GM18511 (cell line): ENCODE measurements at regions not wholly inside any gene's neighbourhood (a gene's known extent, or its start where the extent isn't known, plus 50 kb on each side); places are given as distances from the start of the nearest gene placed in this dataset.
"Not testable (repeated sequence)": the region's sequence is repeated elsewhere in the genome, so short reads cannot be mapped to it uniquely, and the experiment has no call there.

Experiments used
- ATAC-seq: cut with Tn5 transposase; IDR thresholded peaks from one replicate; pipeline ENCODE4 v1.9.1; 2021; ENCODE audit warnings: mild to moderate bottlenecking, moderate library complexity; ENCODE audit not compliant: unreplicated experiment

DNA sequence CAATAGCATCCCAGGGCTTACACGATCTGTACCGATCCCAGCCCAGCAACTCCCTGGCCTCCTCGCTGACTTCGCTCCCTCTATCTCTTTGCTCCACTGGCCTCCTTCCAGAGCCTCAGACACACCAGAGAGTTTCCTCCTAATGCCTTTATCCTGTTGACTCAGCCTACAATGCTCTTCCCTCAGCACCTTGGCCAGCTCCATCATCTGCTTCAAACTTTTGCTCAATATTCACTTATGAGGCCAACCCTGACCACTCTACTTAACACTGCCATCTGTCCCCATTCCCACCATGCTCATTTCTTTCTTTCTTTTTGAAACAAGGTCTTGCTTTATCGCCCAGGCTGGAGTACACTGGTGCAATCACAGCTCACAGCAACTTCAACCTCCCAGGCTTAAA is 180.9 kb downstream of the CEP170 start:
- not testable (repeated sequence) for ATAC-seq

GRCh38 chr1:243067056-243067455 is 188.0 kb downstream of the CEP170 start:
- not testable (repeated sequence) for ATAC-seq

DNA sequence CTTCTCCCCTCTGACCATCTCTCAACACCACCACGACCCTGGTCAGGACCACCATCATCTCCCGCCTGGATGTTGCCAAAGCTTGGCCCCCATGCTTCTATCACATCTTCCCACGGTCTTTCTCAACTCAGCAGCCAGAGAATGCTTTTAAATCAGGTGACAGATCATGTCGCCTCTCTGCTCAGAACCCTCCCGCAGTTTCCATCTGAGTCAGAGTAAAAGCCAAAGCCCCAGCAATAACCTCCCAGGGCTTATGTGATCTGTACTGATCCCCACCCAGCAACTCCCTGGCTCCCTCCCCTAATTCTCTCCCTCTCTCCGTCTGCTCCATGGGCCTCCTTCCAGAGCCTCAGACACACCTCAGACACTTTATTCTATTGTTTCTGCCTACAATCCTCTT is 193.1 kb downstream of the CEP170 start:
- ATAC-seq, result not testable (repeated sequence)

DNA sequence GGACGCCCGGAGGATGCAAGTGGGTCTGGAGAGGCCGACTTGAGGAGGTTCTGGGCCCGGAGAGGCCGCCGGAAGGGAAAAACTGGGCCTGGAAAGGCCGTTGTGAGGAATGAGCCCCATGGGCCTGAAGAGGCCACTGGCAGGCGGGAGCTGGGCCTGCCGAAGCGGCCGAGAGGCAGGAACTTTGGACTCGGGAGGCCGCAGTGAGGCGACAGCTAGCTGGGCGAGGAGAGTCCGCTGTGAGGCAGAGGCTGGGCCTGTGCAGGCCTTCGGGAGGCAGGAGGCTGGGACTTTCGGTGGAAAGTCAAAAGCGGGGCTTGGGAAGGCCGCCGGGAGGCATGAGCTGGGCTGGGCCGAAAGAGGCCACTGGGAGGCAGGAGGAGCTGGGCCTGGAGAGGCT is 199.6 kb downstream of the CEP170 start:
- ATAC-seq, result not testable (repeated sequence)

DNA sequence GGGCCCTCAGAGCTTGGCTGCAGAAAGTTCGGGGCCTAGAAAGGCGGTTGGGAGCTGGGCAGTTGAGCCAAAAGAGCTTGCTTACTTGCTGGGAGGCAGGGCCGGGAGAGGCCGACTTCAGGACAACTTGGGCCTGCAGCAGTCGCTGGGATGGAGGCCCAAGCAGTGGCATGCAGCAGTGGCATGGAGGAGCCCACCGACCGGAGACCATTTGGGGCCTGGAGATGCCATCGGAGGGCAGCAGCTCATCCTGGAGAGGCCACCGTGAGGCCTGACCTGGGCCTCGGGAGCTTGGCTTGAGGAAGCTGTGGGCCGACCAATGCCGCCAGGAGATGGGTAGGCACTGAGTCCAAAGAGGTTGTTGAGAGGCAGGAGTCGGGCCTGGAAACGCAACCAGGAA is 200.0 kb downstream of the CEP170 start:
- not testable (repeated sequence) for ATAC-seq

DNA sequence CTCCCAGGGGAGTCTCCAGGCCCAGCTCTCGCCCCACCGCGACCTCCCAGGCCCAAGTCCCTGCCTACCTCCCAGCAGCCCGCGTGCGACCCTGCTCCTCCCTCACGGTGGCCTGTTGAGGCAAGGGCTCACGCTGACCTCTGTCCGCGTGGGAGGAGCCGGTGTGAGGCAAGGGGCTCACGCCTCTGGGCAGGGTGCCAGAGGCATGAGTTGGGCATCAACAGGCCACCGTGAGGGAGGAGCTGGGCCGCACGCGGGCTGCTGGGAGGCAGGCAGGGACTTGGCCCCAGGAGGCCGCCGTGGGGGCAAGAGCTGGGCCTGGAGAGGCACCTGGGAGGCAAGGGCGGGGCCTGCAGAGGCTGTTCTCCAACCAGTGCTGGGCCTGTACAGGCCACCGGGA is 200.4 kb downstream of the CEP170 start:
- ATAC-seq, result not testable (repeated sequence)

DNA sequence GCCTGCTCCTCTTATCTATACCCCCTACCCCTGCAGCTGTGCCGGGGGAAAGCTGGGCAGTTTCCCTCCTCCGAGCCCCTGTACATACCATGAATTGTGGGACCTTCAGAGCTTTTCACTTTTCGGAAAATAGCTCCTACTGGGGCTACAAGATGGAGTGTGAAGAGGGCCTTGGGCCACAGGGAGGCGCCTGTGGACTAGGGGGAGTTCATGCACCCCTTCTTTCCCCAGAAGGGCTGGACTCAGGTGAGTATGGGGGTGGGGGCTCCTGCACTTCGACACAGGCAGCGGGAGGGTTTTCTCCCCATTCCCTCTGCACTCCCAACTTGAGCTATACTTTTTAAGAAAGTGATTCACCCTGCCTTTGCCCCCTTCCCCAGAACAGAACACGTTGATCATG is 202.0 kb downstream of the CEP170 start:
- not testable (repeated sequence) for ATAC-seq

DNA sequence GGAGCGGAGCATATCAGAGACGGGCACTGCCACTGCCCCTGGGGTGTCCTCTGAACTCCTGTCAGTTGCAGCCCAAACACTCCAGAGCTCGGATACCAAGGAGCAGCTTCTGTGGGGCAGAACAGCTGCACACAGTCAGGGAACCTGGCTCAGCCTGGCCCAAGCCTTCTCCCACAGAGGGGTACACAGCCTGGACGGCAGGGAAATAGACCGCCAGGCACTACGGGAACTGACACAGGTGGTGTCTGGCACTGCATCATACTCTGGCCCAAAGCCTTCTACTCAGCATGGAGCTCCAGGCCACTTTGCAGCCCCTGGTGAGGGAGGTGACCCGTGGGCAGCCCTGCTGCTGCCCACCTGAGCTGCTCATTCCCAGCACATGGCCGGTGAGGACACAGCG is 204.5 kb downstream of the CEP170 start:
- ATAC-seq, result not testable (repeated sequence)

- ATAC-seq, result not testable (repeated sequence)
Observed at GRCh38 chr1:243049716-243050115, 205.4 kb downstream of the CEP170 start.

DNA sequence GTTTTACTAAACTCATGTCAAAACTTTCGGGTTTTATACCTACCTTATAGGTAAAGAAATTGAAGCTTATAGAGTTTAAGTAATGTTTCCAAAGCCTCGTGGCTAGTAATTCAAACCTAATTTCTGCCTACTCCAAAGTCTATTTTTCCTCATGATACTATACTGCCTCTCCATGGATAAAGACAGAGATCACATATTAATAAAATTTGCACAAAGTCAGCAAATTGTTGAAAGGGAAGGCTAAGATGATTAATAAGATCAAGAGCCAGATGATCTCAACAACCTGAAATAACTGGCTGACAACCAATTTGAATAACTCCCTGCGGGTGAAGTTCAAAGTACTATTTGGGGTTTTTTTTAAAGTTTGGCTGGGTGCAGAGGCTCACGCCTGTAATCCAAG is 233.7 kb downstream of the CEP170 start:
- ATAC-seq, result not testable (repeated sequence)

GRCh38 chr1:243019030-243019635 is 235.9 kb downstream of the CEP170 start:
- not testable (repeated sequence) for ATAC-seq

DNA sequence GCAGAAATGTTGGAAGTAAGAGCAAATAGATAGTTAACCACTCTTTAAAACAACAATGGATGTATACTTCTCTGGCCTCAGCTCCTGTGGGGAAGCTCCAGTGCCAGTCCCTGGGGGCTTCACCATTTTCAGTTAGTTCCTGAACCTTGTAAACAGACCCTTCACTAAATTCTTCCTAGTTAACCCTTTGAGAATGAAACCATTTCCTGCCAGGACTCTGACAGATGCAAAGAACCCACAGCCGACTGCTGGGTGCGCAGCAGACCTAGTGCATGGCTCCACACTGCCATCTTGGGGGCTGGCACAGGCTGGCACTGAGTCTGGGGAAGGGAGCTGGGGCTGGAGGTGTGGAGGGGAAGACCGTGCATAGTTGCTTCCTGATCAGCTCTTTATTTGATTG is 244.4 kb downstream of the CEP170 start:
- not testable (repeated sequence) for ATAC-seq

DNA sequence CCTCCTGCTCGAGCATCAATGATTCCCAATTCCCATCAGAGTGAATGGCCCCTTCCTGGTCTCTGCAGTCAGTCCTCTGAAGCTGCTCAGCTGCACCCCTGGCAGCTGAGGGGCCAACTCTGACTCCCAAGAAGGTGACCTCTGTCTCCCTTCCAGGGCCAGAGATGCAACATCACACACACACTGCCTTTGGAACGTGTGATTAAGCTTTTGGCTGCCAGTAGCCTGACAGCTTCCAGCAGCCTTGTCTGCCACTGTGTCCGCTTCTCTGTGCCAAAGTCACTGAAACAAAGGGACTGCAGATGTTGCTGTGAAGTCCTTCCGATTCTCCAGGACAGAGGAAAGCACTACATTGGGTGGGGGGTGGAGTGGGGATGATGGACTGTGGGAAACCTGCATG is 254.1 kb downstream of the CEP170 start:
- not testable (repeated sequence) for ATAC-seq

GRCh38 chr1:242992776-242993175 is 262.3 kb downstream of the CEP170 start:
- ATAC-seq, result not testable (repeated sequence)

- not testable (repeated sequence) for ATAC-seq
Observed at GRCh38 chr1:242985096-242985495, 270.0 kb downstream of the CEP170 start.

GRCh38 chr1:242973341-242973740 is 281.7 kb downstream of the CEP170 start:
- not testable (repeated sequence) for ATAC-seq

- ATAC-seq, result no peak
Observed at GRCh38 chr1:242966892-242967291, 288.2 kb downstream of the CEP170 start.

GRCh38 chr1:242959397-242959796 is 295.7 kb downstream of the CEP170 start:
- not testable (repeated sequence) for ATAC-seq

- ATAC-seq, result not testable (repeated sequence)
Observed at GRCh38 chr1:242954945-242955344, 300.1 kb downstream of the CEP170 start.

GRCh38 chr1:242946206-242946605 is 308.9 kb downstream of the CEP170 start:
- no peak for ATAC-seq

DNA sequence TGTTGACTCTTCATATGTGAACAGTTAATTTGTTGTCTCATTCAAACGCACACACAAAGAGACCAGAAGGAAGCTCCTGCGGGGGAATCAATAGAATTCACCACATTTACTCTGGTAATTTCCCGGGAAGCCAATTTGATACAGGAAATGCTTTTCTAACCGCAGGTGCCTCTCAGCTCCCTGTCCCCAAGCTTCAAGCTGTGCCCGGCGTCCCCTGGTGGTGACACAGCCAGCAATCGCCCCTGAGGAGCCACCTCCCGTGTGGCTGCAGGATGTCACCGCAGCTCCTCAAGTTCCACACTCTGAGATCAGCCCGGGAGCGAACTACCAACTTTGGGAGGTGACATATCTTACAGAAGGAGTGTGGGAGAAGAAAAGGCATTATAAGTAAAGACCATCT is 318.4 kb downstream of the CEP170 start:
- peak; percentile 73 for ATAC-seq

DNA sequence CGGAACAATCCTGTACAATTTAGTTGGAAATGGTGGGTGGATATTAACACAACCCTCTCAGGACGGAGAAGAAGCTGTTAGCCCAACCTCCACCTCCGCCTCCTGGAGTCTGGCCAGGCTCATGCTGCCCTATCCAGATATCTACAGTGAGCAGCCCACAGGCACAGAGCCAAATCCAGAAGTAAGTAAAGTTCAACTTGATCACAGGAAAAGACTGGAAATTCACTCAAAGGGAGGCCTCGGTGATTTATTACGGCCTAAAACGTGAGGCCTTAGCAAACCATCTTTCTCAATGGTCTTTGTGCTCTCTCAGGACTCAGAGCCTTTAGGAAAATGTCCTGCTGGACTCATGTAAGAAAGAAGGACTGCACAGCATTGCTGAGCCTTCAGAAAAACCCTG is 330.4 kb downstream of the CEP170 start:
- ATAC-seq, result not testable (repeated sequence)

DNA sequence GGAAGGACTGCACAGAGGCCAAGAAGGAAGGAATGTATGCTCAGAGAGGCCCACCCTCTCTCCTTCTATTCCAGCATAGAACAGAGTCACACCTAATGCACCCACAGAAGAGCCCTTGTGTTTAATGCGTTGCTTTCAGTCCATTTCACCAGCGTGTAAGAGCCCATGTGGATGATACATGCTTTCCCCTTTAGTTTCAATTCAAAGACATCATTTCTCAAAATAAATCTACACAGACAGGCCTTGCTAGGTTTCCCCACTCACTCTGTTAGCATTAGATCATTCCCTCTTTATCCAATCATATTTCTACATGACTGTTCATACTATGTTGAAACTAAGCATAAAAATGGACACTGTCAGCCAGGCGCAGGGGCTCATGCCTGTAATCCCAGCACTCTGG is 331.5 kb downstream of the CEP170 start:
- ATAC-seq, result not testable (repeated sequence)
